Mucosa of rectum (tissue), 2 donors: ENCODE measurements at regions not wholly inside any gene's neighbourhood (a gene's known extent, or its start where the extent isn't known, plus 50 kb on each side); places are given as distances from the start of the nearest gene placed in this dataset.

ENCODE experiments used
- H3K27ac ChIP-seq, 2 donors: one replicate each; pipeline ENCODE4 v1.7.0; 2013; ENCODE audit warnings: inconsistent platforms in 2 of 2, low read depth in 2 of 2, low read length in 2 of 2
- H3K27me3 ChIP-seq, 2 donors: one replicate each; pipeline ENCODE4 v1.7.0; 2013; ENCODE audit warnings: low read length in 2 of 2; ENCODE audit not compliant: control insufficient read depth in 2 of 2, insufficient read depth in 2 of 2
- H3K36me3 ChIP-seq, 2 donors: one replicate each; pipeline ENCODE4 v1.7.0; 2013; ENCODE audit warnings: low read length in 2 of 2; ENCODE audit not compliant: control insufficient read depth in 2 of 2, insufficient read depth in 2 of 2
- H3K4me1 ChIP-seq, 2 donors: one replicate each; pipeline ENCODE4 v1.7.0; 2013; ENCODE audit warnings: low read length in 2 of 2, mild to moderate bottlenecking in 1 of 2; ENCODE audit not compliant: control insufficient read depth in 2 of 2, insufficient read depth in 2 of 2
- H3K4me3 ChIP-seq, 2 donors: one replicate each; pipeline ENCODE4 v1.7.0; 2013; ENCODE audit warnings: low read length in 2 of 2
- H3K9ac ChIP-seq, 2 donors: one replicate each; pipeline ENCODE4 v1.7.0; 2013; ENCODE audit warnings: low read length in 2 of 2, low read depth in 1 of 2, mild to moderate bottlenecking in 1 of 2
- H3K9me3 ChIP-seq, 2 donors: one replicate each; pipeline ENCODE4 v1.7.0; 2013; ENCODE audit warnings: low read length in 2 of 2; ENCODE audit not compliant: control insufficient read depth in 2 of 2
- donor health status: healthy.
- donor health status: Normal muscosa, but diverticular disease.

DNA sequence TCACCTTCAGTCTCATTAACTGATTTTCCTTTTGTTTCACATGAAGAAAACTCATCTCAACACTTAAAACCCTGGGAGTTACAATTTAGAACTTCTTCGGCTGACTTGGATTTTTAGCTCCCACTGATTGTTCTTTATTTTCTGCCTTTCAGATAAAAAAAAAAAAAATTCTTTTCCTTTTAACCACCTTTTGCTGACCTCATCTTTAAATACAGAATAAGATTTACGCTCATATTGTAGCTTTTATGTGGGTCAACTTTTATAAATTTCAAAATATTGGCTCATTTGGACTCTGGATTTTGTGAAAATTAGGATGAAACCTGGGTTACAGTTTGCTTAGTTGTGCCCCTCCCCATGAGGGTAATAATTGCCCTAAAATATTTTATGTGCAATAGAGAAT lies 659.3 kb downstream of the ZNF674 start:
- H3K4me3 ChIP-seq, result no peak overlapping the region
- no peaks in the 10 kb centered on the region for H3K36me3 ChIP-seq
- no peaks in the 10 kb centered on the region for H3K9me3 ChIP-seq
- H3K27me3 ChIP-seq, result peaks cover 0 to 3% of the 10 kb centered on the region in 2 donors
- H3K9ac ChIP-seq, result no peak overlapping the region
- H3K4me1 ChIP-seq, result no peaks in the 10 kb centered on the region
- no peak overlapping the region for H3K27ac ChIP-seq

DNA sequence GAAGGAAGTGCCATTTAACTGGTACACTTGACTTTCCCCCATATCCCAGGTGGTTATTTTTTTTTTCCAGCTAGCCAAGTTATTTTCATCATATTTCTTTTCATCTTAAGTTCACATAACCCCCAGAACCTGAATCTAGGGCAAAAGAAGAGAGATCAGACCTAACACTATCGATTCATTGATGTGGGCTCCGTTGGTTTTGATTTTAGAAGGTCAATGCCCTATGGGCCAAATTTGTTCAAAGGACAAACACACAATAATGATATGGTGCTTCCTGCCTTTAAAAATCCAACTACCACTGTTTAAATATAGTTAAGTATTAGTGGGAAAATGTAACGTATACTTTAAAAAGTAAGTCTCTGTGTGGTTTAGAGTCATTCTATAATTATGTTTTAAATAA lies 665.7 kb downstream of the ZNF674 start:
- no peak overlapping the region for H3K9ac ChIP-seq
- no peaks in the 10 kb centered on the region for H3K27me3 ChIP-seq
- no peak overlapping the region for H3K27ac ChIP-seq
- H3K9me3 ChIP-seq, result no peaks in the 10 kb centered on the region
- H3K36me3 ChIP-seq, result no peaks in the 10 kb centered on the region
- no peak overlapping the region for H3K4me3 ChIP-seq
- no peaks in the 10 kb centered on the region for H3K4me1 ChIP-seq

DNA sequence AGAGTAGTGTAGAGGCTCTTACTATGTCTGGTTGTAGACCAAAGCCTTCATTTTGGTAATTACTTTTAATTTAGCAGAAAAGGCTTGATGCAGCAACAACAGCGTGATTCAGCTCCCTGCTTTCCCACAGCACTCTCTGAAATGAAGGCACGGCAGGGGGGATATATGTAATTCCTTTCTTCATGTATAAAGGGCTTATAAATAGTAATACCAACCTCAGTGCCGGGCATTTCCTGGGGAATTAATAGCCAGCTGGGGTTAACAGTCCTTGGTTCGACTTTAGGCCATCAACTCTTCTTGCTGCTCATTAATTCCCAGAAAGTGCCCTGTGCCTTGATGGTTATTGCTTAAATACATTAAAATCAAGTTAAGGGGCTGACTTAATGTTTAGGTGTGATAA lies 669.0 kb downstream of the ZNF674 start:
- Histone ChIP-seq H3K27ac (no peak overlapping the region), H3K9ac (no peak overlapping the region), H3K36me3 (no peaks in the 10 kb centered on the region), H3K4me1 (no peaks in the 10 kb centered on the region), H3K27me3 (no peaks in the 10 kb centered on the region), H3K4me3 (no peak overlapping the region), H3K9me3 (no peaks in the 10 kb centered on the region)

DNA sequence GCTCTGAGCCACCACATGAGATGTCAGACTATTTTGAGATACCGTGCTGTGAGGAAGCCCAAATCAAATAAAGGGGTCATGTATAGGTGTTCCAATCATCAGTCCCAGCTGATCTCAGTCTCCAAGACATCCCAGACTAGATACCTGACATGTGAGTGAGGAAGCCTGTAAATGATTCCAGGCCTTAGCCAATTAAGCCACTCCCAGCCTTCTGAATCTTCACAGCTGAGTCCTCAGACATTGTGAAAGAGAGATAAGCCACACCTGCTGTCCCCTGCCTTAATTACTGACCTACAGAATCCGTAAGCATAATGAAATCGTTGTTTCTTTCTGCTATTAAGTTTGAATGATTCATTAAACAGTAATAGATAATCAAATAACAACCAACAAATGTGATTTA lies 671.4 kb downstream of the ZNF674 start:
- H3K27me3 ChIP-seq, result peaks cover 0 to 2% of the 10 kb centered on the region in 2 donors
- no peak overlapping the region for H3K4me3 ChIP-seq
- no peak overlapping the region for H3K27ac ChIP-seq
- no peaks in the 10 kb centered on the region for H3K36me3 ChIP-seq
- no peaks in the 10 kb centered on the region for H3K4me1 ChIP-seq
- H3K9me3 ChIP-seq, result no peaks in the 10 kb centered on the region
- no peak overlapping the region for H3K9ac ChIP-seq

DNA sequence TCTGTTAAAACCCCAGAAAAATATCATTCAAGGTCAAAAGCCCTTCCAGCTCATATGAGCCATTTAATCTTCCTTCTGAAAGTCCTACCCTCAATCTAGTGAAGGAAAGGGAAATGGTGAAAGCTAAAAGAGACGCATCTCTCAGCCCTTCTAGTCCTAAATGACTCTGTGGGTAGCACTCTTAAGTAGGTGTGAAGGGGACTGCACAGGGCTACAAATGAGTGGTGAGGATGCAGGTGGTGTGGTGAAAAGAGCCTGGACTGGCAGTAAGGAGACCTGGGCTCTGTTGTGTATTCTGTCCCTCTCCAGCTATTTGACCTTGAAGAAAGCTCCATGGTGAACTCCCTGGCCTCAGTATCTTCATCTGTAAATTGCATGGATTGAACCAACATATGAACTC lies 671.8 kb upstream of the DIPK2B start:
- Histone ChIP-seq H3K27me3 (peaks cover 0 to 2% of the 10 kb centered on the region in 2 donors), H3K36me3 (no peaks in the 10 kb centered on the region)

DNA sequence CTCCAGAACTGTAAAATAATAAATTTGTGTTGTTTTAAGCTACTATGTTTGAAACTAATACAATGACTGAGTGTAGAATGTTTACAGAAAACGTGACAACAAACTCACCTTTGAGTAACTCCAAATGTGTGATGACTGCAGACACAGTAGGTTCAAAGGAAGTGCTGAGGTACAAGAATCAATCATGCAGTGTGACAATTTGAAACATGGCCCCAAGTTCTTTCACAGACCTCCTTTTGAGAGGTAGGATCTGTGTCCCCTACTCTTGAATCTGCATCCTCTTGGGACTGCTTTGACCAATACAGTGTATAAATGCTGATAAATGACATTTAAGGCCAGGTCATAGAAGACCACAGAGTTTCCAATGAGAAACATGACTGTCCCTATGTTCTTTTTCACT lies 667.7 kb upstream of the DIPK2B start:
- no peak overlapping the region for H3K4me3 ChIP-seq
- no peak overlapping the region for H3K27ac ChIP-seq
- no peaks in the 10 kb centered on the region for H3K36me3 ChIP-seq
- H3K27me3 ChIP-seq, result peaks cover 0 to 6% of the 10 kb centered on the region in 2 donors
- no peaks in the 10 kb centered on the region for H3K4me1 ChIP-seq
- no peak overlapping the region for H3K9ac ChIP-seq
- no peaks in the 10 kb centered on the region for H3K9me3 ChIP-seq

More for the DNA sequence above, 671.8 kb upstream of the DIPK2B start:
- H3K9ac ChIP-seq, result no peak overlapping the region
- H3K27ac ChIP-seq, result no peak overlapping the region
- no peaks in the 10 kb centered on the region for H3K4me1 ChIP-seq
- no peaks in the 10 kb centered on the region for H3K9me3 ChIP-seq
- no peak overlapping the region for H3K4me3 ChIP-seq

DNA sequence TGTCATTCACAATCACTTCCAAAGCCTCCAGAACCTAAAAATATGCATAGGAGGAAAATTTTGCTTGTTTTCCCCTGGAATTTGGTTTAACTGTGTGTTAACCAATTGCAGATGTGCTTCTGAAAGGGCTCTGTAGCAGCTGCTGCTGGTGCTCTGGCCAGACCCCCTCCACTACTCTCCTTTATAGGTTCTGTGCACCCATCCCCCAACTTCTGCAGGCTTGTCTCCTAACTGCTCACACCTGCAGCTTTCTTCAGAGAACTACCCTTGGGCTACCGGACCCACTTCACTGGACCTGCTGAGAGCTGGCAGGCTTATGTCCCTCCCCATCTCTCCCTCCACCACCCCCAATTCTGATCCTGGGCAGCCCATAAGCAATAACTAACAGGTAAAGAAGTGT lies 662.1 kb upstream of the DIPK2B start:
- H3K9me3 ChIP-seq, result no peaks in the 10 kb centered on the region
- no peaks in the 10 kb centered on the region for H3K4me1 ChIP-seq
- no peaks in the 10 kb centered on the region for H3K36me3 ChIP-seq
- no peak overlapping the region for H3K9ac ChIP-seq
- no peak overlapping the region for H3K4me3 ChIP-seq
- no peak overlapping the region for H3K27ac ChIP-seq
- peaks cover 0 to 5% of the 10 kb centered on the region in 2 donors for H3K27me3 ChIP-seq

DNA sequence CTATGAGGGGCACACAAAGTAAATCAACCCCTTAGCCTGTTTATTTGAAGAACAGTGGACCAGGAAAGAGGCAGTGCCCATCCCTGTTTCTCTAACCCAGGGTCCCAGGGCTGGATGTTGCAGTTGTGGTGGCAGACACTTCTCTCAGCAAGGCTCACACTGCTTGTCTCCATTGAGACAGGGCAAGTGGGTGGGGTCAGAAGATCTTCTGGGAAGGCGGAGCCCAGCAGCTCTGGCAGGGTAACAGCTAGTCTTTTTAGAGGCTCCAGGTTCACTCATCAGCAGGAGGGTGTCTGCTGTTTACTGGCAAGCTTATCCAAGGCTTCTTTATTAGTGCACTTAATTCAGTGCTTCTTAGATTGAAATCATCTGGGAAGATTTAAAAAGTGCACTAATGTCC lies 659.8 kb upstream of the DIPK2B start:
- no peaks in the 10 kb centered on the region for H3K4me1 ChIP-seq
- H3K27me3 ChIP-seq, result peaks cover 0 to 8% of the 10 kb centered on the region in 2 donors
- H3K27ac ChIP-seq, result no peak overlapping the region
- H3K4me3 ChIP-seq, result no peak overlapping the region
- no peaks in the 10 kb centered on the region for H3K36me3 ChIP-seq
- no peaks in the 10 kb centered on the region for H3K9me3 ChIP-seq
- H3K9ac ChIP-seq, result no peak overlapping the region

DNA sequence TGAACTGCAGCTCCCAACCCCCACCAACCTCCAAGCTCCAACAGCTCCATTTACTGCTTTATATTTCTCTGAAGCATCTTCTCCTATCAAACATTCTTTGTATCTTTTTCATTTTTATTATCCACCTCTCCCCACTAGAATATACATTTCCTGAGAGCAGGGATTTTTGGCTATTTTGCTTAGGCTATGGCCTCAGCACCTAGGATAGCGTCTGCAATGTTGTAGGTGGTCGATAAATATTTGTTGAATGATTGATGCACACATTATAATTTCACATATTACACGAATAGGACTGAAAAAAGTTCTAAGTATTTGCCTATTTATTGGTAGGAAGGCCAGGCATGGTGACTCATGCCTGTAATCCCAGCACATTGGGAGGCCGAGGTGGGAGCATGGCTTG lies 658.7 kb upstream of the DIPK2B start:
- Histone ChIP-seq H3K9me3 (no peaks in the 10 kb centered on the region), H3K9ac (no peak overlapping the region), H3K4me3 (no peak overlapping the region), H3K27me3 (peaks cover 2 to 6% of the 10 kb centered on the region in 2 donors), H3K27ac (no peak overlapping the region), H3K4me1 (no peaks in the 10 kb centered on the region), H3K36me3 (no peaks in the 10 kb centered on the region)

DNA sequence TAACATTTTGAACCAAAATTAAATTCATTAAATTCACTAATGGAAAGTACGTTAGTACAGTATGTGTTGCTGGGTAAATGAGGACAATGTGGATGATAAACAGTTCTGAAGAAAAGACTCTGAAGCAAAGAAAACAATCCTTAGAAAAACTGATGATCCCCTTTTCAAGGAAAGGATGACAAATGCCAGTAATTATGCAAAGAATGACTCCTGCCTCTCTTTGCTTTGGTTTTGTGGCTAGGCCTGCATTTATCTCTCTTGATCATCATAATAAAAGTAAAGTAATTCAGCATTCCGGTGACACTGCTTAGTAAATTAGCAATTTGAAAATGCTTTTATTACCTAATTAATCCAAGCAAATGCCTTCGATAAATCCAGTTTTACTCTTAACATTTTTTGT lies 652.2 kb upstream of the DIPK2B start:
- Histone ChIP-seq H3K9ac (no peak overlapping the region), H3K27ac (no peak overlapping the region), H3K4me3 (no peak overlapping the region), H3K27me3 (peaks cover 2 to 9% of the 10 kb centered on the region in 2 donors), H3K4me1 (peaks cover 0 to 4% of the 10 kb centered on the region in 2 donors), H3K9me3 (no peaks in the 10 kb centered on the region), H3K36me3 (no peaks in the 10 kb centered on the region)

DNA sequence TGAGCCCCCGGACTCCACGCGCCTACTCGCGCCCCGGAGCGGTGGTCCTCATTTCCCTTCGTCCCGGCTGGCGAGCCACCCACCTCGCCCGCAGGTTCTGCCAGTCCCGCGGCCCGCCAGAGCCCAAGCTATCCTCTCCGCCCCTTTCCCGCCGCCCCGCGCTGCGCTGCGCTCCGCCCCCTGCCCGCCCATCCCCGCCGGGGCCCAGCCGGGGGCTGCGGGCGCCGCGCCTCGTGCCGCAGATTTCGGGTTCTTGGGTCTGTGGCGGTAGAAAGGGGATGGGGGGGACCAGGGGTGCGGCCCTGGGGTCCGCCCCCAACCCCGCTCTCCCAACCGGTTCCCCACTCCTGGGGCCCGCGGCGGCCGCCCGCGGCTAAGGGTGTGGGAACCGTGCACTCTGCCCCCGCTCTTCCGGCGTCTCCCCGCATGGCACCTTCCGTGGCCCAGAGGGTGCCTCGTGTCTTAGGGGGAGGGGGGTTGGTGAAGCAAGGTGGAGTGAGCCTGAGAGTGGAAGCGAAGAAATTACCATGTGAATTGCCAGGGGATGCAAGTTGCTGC lies 650.8 kb upstream of the DIPK2B start:
- Histone ChIP-seq H3K36me3 (no peaks in the 10 kb centered on the region), H3K9ac (no peak overlapping the region), H3K4me1 (peaks cover 0 to 4% of the 10 kb centered on the region in 2 donors), H3K27ac (no peak overlapping the region), H3K27me3 (peaks cover 2 to 4% of the 10 kb centered on the region in 2 donors), H3K4me3 (peak overlapping the region; percentile 61 to 66), H3K9me3 (no peaks in the 10 kb centered on the region)
